H1 (cell line): ENCODE measurements at regions not wholly inside any gene's neighbourhood (a gene's known extent, or its start where the extent isn't known, plus 50 kb on each side); places are given as distances from the start of the nearest gene placed in this dataset.
"Not testable (repeated sequence)": the region's sequence is repeated elsewhere in the genome, so short reads cannot be mapped to it uniquely, and the experiment has no call there.

Experiments used
- CTCF ChIA-PET: fragments of 300-600 bp; sonication (Branson Sonifier 250); formaldehyde crosslinking; loops from one replicate; lab custom pipeline; 2021; ENCODE audit not compliant: partially characterized antibody; lab: Charles Lee
- POLR2A ChIA-PET: fragments of 300-600 bp; sonication (Branson Sonifier 250); formaldehyde crosslinking; loops from one replicate; lab custom pipeline; 2021; ENCODE audit warnings: inconsistent platforms; ENCODE audit not compliant: partially characterized antibody; lab: Charles Lee
- DNase-seq, 2 experiments: peaks; one replicate each; pipeline versions ENCODE4 v3.0.0 to v3.0.0-alpha.2; 2010 to 2022; ENCODE audit warnings: low spot score in 2 of 2, low read depth in 1 of 2, mixed read lengths in 1 of 2
- FAIRE-seq: peaks from 2 replicates; lab custom pipeline; 2011; peaks lifted over from hg19 to GRCh38; lab: Jason Lieb, UNC
- H2AFZ ChIP-seq: 2 replicates; pipeline ENCODE4 v1.8.1; 2012; ENCODE audit warnings: low read length, inconsistent platforms
- H2AK5ac ChIP-seq: 2 replicates; pipeline ENCODE4 v1.6.1; 2013; ENCODE audit warnings: low read depth, low read length
- H2BK120ac ChIP-seq: replicated peaks from 2 replicates; pipeline ENCODE3; 2013; ENCODE audit warnings: low read depth, low read length, inconsistent platforms
- H2BK12ac ChIP-seq: 2 replicates; pipeline ENCODE4 v1.6.1; 2013; ENCODE audit warnings: low read depth, low read length
- H2BK15ac ChIP-seq: 2 replicates; pipeline ENCODE4 v1.6.1; 2013; ENCODE audit warnings: low read length
- H2BK20ac ChIP-seq: 2 replicates; pipeline ENCODE4 v1.6.1; 2013; ENCODE audit warnings: low read length
- H2BK5ac ChIP-seq: 2 replicates; pipeline ENCODE4 v1.6.1; 2013; ENCODE audit warnings: low read depth, low read length
- H3K14ac ChIP-seq: 2 replicates; pipeline ENCODE4 v1.6.1; 2013; ENCODE audit warnings: inconsistent platforms; ENCODE audit not compliant: insufficient read length
- H3K18ac ChIP-seq: 2 replicates; pipeline ENCODE4 v1.6.1; 2013; ENCODE audit warnings: low read length; ENCODE audit errors: extremely low read depth
- H3K23ac ChIP-seq: 2 replicates; pipeline ENCODE4 v1.6.1; 2013; ENCODE audit warnings: inconsistent platforms; ENCODE audit not compliant: insufficient read length
- H3K23me2 ChIP-seq: 2 replicates; pipeline ENCODE4 v1.6.1; 2013; ENCODE audit warnings: low read depth, low read length
- H3K27ac ChIP-seq: 2 replicates; pipeline ENCODE4 v1.6.1; 2011; ENCODE audit warnings: low read depth, low read length, inconsistent platforms
- H3K27me3 ChIP-seq, 4 experiments: replicated peaks in 1 of 4; 1 replicate in 1 of 4; 2 replicates in 3 of 4; pipeline versions ENCODE4 v1.6.1 to v1.8.1; 2011 to 2013; ENCODE audit warnings: low read length in 3 of 4, mild to moderate bottlenecking in 3 of 4, inconsistent platforms in 2 of 4, mixed read lengths in 2 of 4, moderate library complexity in 1 of 4; ENCODE audit not compliant: control insufficient read depth in 3 of 4, insufficient read depth in 3 of 4; ENCODE audit errors: extremely low read depth in 1 of 4
- H3K36me3 ChIP-seq, 4 experiments: 2 replicates each; pipeline versions ENCODE4 v1.6.1 to v1.8.1; 2011 to 2013; ENCODE audit warnings: mild to moderate bottlenecking in 4 of 4, low read length in 3 of 4, moderate library complexity in 2 of 4, control low read depth in 1 of 4, inconsistent platforms in 1 of 4; ENCODE audit not compliant: insufficient read depth in 4 of 4, control insufficient read depth in 2 of 4
- H3K4ac ChIP-seq: replicated peaks from 2 replicates; pipeline ENCODE3; 2013; ENCODE audit warnings: low read length, low read depth, mixed read lengths, inconsistent platforms; ENCODE audit not compliant: insufficient read length
- H3K4me1 ChIP-seq, 4 experiments: replicated peaks in 1 of 4; 1 replicate in 1 of 4; 2 replicates in 3 of 4; pipeline versions ENCODE4 v1.6.1 to v1.8.1; 2011 to 2013; ENCODE audit warnings: low read length in 3 of 4, inconsistent platforms in 2 of 4, mixed read lengths in 1 of 4; ENCODE audit not compliant: insufficient read depth in 4 of 4, control insufficient read depth in 3 of 4
- H3K4me2 ChIP-seq, 2 experiments: 2 replicates each; pipeline versions ENCODE4 v1.6.1 to v1.8.1; 2011 to 2013; ENCODE audit warnings: low read depth in 2 of 2, low read length in 2 of 2, control low read depth in 1 of 2, inconsistent platforms in 1 of 2, mild to moderate bottlenecking in 1 of 2; ENCODE audit not compliant: insufficient read depth in 1 of 2
- H3K4me3 ChIP-seq, 4 experiments: fragments of 200-600, 300-600 bp in 1 of 4; sonication (generic), shearing (Covaris generic), sonication (Bioruptor Twin) in 1 of 4; 2 replicates each; pipeline versions ENCODE4 v1.5.1 to v1.8.1; 2011 to 2016; ENCODE audit warnings: low read length in 4 of 4, low read depth in 3 of 4, control low read depth in 2 of 4, inconsistent platforms in 2 of 4, mild to moderate bottlenecking in 2 of 4, mixed read lengths in 1 of 4, moderate library complexity in 1 of 4; ENCODE audit not compliant: insufficient read depth in 2 of 4; ENCODE audit errors: extremely low read depth in 1 of 4
- H3K56ac ChIP-seq: replicated peaks from 2 replicates; pipeline ENCODE3; 2013; ENCODE audit warnings: low read depth, mild to moderate bottlenecking, mixed read lengths, low read length, inconsistent platforms; ENCODE audit not compliant: insufficient read length
- H3K79me1 ChIP-seq: 2 replicates; pipeline ENCODE4 v1.6.1; 2013; ENCODE audit warnings: low read depth, low read length, control low read depth
- H3K79me2 ChIP-seq, 2 experiments: 2 replicates each; pipeline versions ENCODE4 v1.6.1 to v1.8.1; 2012 to 2013; ENCODE audit warnings: low read length in 2 of 2, mild to moderate bottlenecking in 2 of 2, inconsistent platforms in 1 of 2; ENCODE audit not compliant: insufficient read depth in 2 of 2, control insufficient read depth in 1 of 2
- H3K9ac ChIP-seq, 4 experiments: replicated peaks in 1 of 4; 1 replicate in 1 of 4; 2 replicates in 3 of 4; pipeline versions ENCODE4 v1.6.1 to v1.8.1; 2011 to 2013; ENCODE audit warnings: low read depth in 3 of 4, low read length in 3 of 4, control low read depth in 2 of 4, mild to moderate bottlenecking in 2 of 4, moderate library complexity in 2 of 4, inconsistent platforms in 1 of 4; ENCODE audit errors: extremely low read depth in 1 of 4
- H3K9me3 ChIP-seq, 2 experiments: 2 replicates each; pipeline versions ENCODE4 v1.6.1 to v1.8.1; 2012 to 2013; ENCODE audit warnings: mild to moderate bottlenecking in 2 of 2, moderate library complexity in 2 of 2, control low read depth in 1 of 2, inconsistent platforms in 1 of 2, low read depth in 1 of 2, low read length in 1 of 2, mixed read lengths in 1 of 2; ENCODE audit not compliant: insufficient read depth in 2 of 2
- H4K20me1 ChIP-seq, 2 experiments: replicated peaks in 1 of 2; 2 replicates each; pipeline versions ENCODE3 to v1.8.1; 2011 to 2013; ENCODE audit warnings: inconsistent platforms in 2 of 2, low read length in 2 of 2, mild to moderate bottlenecking in 1 of 2; ENCODE audit not compliant: insufficient read depth in 2 of 2, control insufficient read depth in 1 of 2
- H4K5ac ChIP-seq: 2 replicates; pipeline ENCODE4 v1.6.1; 2013; ENCODE audit warnings: low read length, low read depth, mixed read lengths, inconsistent platforms; ENCODE audit not compliant: insufficient read length
- H4K8ac ChIP-seq: 2 replicates; pipeline ENCODE4 v1.8.0; 2013; ENCODE audit warnings: mild to moderate bottlenecking, moderate library complexity, low read length, inconsistent platforms; ENCODE audit not compliant: insufficient read depth; ENCODE audit errors: extremely low read depth
- H4K91ac ChIP-seq: replicated peaks from 2 replicates; pipeline ENCODE3; 2013; ENCODE audit warnings: low read length, mixed read lengths, inconsistent platforms; ENCODE audit not compliant: insufficient read length
- WGBS, 2 experiments: shearing (Covaris generic) in 1 of 2; methylation state at CpG; one replicate each; pipeline versions ENCODE4 v1.1.6 to v1.1.7; 2013 to 2015; ENCODE audit warnings: low lambda C conversion rate in 2 of 2, mixed read lengths in 2 of 2, inconsistent platforms in 1 of 2, low coverage in 1 of 2, missing lambda C conversion rate in 1 of 2; ENCODE audit not compliant: insufficient replicate concordance in 2 of 2, insufficient coverage in 1 of 2, insufficient read length in 1 of 2; ENCODE audit errors: extremely low coverage in 1 of 2, missing lambda C conversion rate in 1 of 2; 5-methylcytosine and 5-hydroxymethylcytosine counted together

DNA sequence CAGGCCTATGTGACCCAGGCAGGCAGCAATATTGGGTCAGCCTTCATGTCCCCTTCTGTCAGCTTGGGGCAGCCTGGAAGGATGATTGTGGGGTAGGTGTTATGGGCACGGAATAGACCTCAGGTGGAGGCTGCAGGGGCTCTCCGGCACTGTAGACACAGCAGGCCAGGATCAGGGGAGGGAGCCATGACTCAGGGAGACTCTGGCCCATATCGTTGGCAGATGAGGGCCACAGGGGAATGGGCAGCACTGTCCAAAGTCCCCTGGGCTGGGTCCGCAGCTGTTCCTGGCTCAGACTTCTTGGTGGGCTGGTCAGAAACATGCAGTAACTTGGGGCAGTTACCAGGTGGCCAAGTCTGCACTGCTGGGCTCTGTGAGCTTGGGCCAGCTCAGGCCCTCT, 3080.1 kb downstream of the RPIA start:
- H4K91ac ChIP-seq, H2BK15ac ChIP-seq, H2BK5ac ChIP-seq, H2BK120ac ChIP-seq, H3K9ac ChIP-seq, H3K4me3 ChIP-seq, H3K4ac ChIP-seq, CTCF ChIA-PET, H2BK12ac ChIP-seq, H3K27ac ChIP-seq, H3K56ac ChIP-seq, H3K14ac ChIP-seq, POLR2A ChIA-PET, DNase-seq, H3K79me2 ChIP-seq, H2AFZ ChIP-seq, H2BK20ac ChIP-seq, H3K4me2 ChIP-seq, H4K5ac ChIP-seq, H3K23me2 ChIP-seq, H3K23ac ChIP-seq, H3K27me3 ChIP-seq, H3K36me3 ChIP-seq, H4K20me1 ChIP-seq, H4K8ac ChIP-seq, H2AK5ac ChIP-seq, H3K4me1 ChIP-seq, H3K79me1 ChIP-seq, H3K18ac ChIP-seq, FAIRE-seq: not testable (repeated sequence)
- WGBS, 2 experiments = 95% methylated on average over 3 of the region's 4 CpGs; no CpG with 5 or more reads in 1 of the 2 experiments
- peaks cover 5 to 82% of the 10 kb centered on the region in 2 experiments; a peak in 3 of 4 replicates for H3K9me3 ChIP-seq

DNA sequence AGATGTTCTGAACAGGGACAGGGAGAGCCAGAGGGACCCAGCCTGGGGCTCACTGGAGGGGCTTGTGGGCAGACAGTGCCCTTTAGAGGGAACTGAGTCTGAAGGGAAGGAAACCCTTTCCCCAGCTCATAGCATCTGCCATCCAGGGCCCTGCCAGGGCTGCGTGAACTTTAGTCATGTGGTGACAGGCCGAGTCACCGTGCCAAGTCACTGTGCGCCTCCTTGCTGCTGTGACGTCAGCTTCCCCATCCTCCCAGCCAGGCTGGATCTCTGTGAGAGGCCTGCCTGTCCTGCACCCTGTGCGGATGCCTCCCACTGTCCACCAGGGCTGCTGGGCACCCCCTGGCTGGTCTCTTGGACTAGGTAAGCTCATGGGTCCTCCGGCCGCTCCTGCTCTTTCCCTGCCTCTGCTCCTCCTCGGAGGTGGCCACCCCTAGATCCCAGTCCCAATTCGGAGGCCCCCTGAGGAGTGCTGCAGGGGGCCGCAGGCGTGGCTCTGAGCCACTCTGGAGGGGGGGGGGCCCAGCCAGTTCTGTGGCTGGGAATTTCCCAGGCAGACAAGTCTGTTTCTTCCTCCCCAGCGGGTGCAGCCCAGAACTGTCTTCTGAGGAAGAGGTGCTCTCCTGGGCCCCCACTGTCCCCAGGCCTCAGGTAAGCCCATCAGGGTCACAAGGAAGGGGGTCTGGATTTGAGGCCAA, 3080.9 kb downstream of the RPIA start:
- H3K23me2 ChIP-seq, H4K8ac ChIP-seq, DNase-seq, H3K79me2 ChIP-seq, CTCF ChIA-PET, H4K91ac ChIP-seq, H3K36me3 ChIP-seq, H3K9ac ChIP-seq, H3K79me1 ChIP-seq, H3K27ac ChIP-seq, H3K27me3 ChIP-seq, H3K56ac ChIP-seq, H2AK5ac ChIP-seq, H3K4ac ChIP-seq, H2BK120ac ChIP-seq, H2BK20ac ChIP-seq, H2BK5ac ChIP-seq, POLR2A ChIA-PET, H3K4me3 ChIP-seq, H4K20me1 ChIP-seq, H3K23ac ChIP-seq, H3K14ac ChIP-seq, H3K4me1 ChIP-seq, H2BK12ac ChIP-seq, FAIRE-seq, H2AFZ ChIP-seq, H4K5ac ChIP-seq, H2BK15ac ChIP-seq, H3K4me2 ChIP-seq, H3K18ac ChIP-seq: not testable (repeated sequence)
- peaks cover 5 to 80% of the 10 kb centered on the region in 2 experiments; a peak in 3 of 4 replicates for H3K9me3 ChIP-seq
- 96% methylated on average over 6 of the region's 13 CpGs; no CpG with 5 or more reads in 1 of the 2 experiments for WGBS, 2 experiments
